Loucy (cell line): ENCODE measurements at regions not wholly inside any gene's neighbourhood (a gene's known extent, or its start where the extent isn't known, plus 50 kb on each side); places are given as distances from the start of the nearest gene placed in this dataset.

Experiments
- H2AFZ ChIP-seq: fragments of 200-600 bp; sonication (generic); 2 replicates; pipeline ENCODE4 v1.6.0; 2016; ENCODE audit warnings: antibody characterized with exemption, mild to moderate bottlenecking, low read length, moderate library complexity
- H3F3A ChIP-seq: fragments of 200-600 bp; 2 replicates; pipeline ENCODE4 v1.6.0; 2016; ENCODE audit warnings: antibody characterized with exemption, low read depth, mild to moderate bottlenecking
- H3K27me3 ChIP-seq: fragments of 200-600 bp; sonication (generic); 2 replicates; pipeline ENCODE4 v1.6.1; 2014; ENCODE audit warnings: low read length, mild to moderate bottlenecking; ENCODE audit not compliant: insufficient read depth, poor library complexity, severe bottlenecking
- H3K36me3 ChIP-seq: fragments of 200-600 bp; sonication (generic); 2 replicates; pipeline ENCODE4 v1.6.1; 2016; ENCODE audit warnings: low read length; ENCODE audit not compliant: insufficient read depth
- H3K4me1 ChIP-seq: fragments of 200-600 bp; sonication (generic); 2 replicates; pipeline ENCODE4 v1.5.1; 2014; ENCODE audit warnings: low read length, mild to moderate bottlenecking; ENCODE audit not compliant: insufficient read depth, poor library complexity, severe bottlenecking
- H3K4me2 ChIP-seq: fragments of 200-600 bp; sonication (generic); 2 replicates; pipeline ENCODE4 v1.6.0; 2014; ENCODE audit warnings: antibody characterized with exemption, low read length, low read depth, mild to moderate bottlenecking; ENCODE audit not compliant: poor library complexity, severe bottlenecking
- H3K4me3 ChIP-seq: fragments of 200-600 bp; sonication (generic); 2 replicates; pipeline ENCODE4 v1.5.1; 2014; ENCODE audit warnings: low read length, mild to moderate bottlenecking, mixed read lengths; ENCODE audit not compliant: poor library complexity, severe bottlenecking
- H3K79me2 ChIP-seq: fragments of 200-600 bp; sonication (generic); 2 replicates; pipeline ENCODE4 v1.6.1; 2014; ENCODE audit warnings: low read length; ENCODE audit not compliant: insufficient read depth
- H3K9ac ChIP-seq: fragments of 200-600 bp; sonication (generic); 2 replicates; pipeline ENCODE4 v1.6.0; 2014; ENCODE audit warnings: mild to moderate bottlenecking, low read depth, low read length, moderate library complexity; ENCODE audit not compliant: poor library complexity, severe bottlenecking
- H3K9me2 ChIP-seq: fragments of 200-600 bp; sonication (generic); replicated peaks from 2 replicates; pipeline ENCODE4 v1.6.1; 2016; ENCODE audit warnings: low read depth, low read length, mixed read lengths
- H3K9me3 ChIP-seq: fragments of 200-600 bp; sonication (generic); 2 replicates; pipeline ENCODE4 v1.6.1; 2014; ENCODE audit warnings: mild to moderate bottlenecking, antibody characterized with exemption, low read length, low read depth; ENCODE audit not compliant: insufficient read depth
- H4K20me1 ChIP-seq: fragments of 200-600 bp; sonication (generic); 2 replicates; pipeline ENCODE4 v1.6.0; 2014; ENCODE audit warnings: antibody characterized with exemption, low read length, mild to moderate bottlenecking; ENCODE audit not compliant: insufficient read depth, poor library complexity, severe bottlenecking
- EZH2phosphoT487 ChIP-seq: fragments of 200-600 bp; IDR thresholded peaks from 2 replicates; pipeline ENCODE4 v1.6.1; 2018; ENCODE audit warnings: antibody characterized with exemption, mild to moderate bottlenecking, moderate library complexity, borderline replicate concordance
- TF ChIP-seq, protein P1 (sequence below): fragments of 200-600 bp; sonication (generic); conservative IDR thresholded peaks from 2 replicates; pipeline ENCODE4 v1.5.1; 2014; ENCODE audit warnings: mild to moderate bottlenecking, antibody characterized with exemption, low read length

DNA sequence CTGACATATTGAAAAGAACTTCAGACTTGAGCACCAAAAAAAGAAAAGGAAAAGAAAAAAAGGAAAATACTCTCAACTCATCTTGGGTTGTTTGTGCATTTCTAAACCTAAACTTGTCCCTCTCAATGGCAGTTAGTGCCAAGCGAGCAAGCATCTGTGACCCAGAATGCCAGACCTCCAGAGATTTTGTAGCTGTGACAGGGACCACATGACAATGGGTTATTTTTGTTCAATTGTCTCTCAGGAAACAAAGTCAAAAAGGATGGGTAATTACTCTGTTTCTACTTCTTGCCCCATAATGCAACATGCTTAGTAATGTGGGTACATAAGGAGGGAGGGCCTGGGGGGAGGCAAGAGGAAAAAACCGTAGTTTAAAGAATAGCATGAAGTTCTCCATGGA is 285.7 kb upstream of the RTL1 start:
- Histone ChIP-seq H3K4me1 (no peaks in the 10 kb centered on the region), H3K4me3 (no peak overlapping the region), H3F3A (no peaks in the 10 kb centered on the region), H2AFZ (no peak overlapping the region), H3K9ac (no peak overlapping the region), H4K20me1 (no peaks in the 10 kb centered on the region), H3K4me2 (no peak overlapping the region), H3K9me3 (no peaks in the 10 kb centered on the region), H3K79me2 (no peaks in the 10 kb centered on the region), H3K36me3 (no peaks in the 10 kb centered on the region), H3K27me3 (no peaks in the 10 kb centered on the region), H3K9me2 (no peaks in the 10 kb centered on the region)
- TF ChIP-seq, protein P1, sequence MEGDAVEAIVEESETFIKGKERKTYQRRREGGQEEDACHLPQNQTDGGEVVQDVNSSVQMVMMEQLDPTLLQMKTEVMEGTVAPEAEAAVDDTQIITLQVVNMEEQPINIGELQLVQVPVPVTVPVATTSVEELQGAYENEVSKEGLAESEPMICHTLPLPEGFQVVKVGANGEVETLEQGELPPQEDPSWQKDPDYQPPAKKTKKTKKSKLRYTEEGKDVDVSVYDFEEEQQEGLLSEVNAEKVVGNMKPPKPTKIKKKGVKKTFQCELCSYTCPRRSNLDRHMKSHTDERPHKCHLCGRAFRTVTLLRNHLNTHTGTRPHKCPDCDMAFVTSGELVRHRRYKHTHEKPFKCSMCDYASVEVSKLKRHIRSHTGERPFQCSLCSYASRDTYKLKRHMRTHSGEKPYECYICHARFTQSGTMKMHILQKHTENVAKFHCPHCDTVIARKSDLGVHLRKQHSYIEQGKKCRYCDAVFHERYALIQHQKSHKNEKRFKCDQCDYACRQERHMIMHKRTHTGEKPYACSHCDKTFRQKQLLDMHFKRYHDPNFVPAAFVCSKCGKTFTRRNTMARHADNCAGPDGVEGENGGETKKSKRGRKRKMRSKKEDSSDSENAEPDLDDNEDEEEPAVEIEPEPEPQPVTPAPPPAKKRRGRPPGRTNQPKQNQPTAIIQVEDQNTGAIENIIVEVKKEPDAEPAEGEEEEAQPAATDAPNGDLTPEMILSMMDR, result no peak
- no peak for TF ChIP-seq EZH2phosphoT487

DNA sequence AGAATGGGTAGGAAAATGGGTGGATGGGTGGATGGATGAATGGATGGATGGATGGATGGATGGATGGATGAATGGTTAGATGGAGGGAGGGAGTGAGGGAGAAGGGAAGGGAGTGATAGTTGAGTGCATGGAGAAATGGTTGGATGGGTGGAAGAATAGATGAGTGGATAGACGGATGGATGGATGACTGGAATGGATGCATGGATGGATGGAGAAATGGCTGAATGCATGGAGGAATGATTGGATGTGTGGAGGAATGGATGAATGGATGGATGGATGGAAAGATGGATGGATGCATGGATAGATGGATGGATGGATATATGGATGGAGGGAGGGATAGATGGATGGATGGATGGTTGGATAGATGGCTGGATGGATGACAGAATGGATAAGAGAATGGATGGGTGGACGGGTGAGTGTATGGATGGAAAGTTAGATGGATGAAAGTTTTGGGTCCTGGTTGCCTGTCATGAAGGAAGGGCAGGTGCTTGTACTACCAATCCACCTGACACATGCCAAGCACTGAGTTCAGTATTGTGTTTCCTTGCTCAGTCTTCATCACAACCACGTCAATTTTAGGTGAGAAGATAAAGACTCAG is 286.5 kb upstream of the RTL1 start:
- H3K36me3 ChIP-seq, result no peaks in the 10 kb centered on the region
- no peaks in the 10 kb centered on the region for H3K4me1 ChIP-seq
- no peaks in the 10 kb centered on the region for H3K9me3 ChIP-seq
- no peak overlapping the region for H2AFZ ChIP-seq
- no peak overlapping the region for H3K4me2 ChIP-seq
- no peak for TF ChIP-seq EZH2phosphoT487
- TF ChIP-seq, protein P1, result no peak
- H3K9me2 ChIP-seq, result no peaks in the 10 kb centered on the region
- no peaks in the 10 kb centered on the region for H3K79me2 ChIP-seq
- H3K27me3 ChIP-seq, result no peaks in the 10 kb centered on the region
- no peak overlapping the region for H3K4me3 ChIP-seq
- H4K20me1 ChIP-seq, result no peaks in the 10 kb centered on the region
- no peaks in the 10 kb centered on the region for H3F3A ChIP-seq
- no peak overlapping the region for H3K9ac ChIP-seq

DNA sequence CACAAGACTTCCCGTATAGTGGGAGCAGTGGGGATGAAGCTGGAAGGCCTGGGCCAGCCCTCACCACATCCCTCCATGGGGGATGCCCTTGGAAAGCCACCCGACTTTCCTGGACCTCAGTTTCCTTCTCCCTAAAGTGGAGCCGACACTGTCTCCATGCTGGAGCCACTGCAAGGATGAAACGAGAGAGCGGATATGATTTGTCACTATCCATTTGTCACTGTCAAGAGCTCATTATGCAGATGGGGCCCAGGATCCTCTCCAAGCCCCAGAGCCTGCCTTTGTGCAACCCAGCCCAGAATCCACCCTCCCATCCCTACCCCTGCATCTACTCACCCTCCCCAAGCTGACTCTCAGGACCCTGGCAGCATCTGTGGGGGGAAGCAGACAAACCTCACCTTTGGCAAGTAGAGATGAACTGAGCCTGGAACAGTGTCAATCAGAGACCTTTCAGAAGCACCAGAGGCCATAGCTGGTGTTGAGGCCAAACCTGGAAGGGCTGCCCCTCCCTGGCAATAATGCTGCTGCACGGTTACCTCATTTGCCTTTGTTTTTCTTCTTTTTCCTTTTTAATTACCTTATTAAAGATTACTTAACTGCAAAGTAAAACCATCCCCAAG is 287.7 kb upstream of the RTL1 start:
- no peak for TF ChIP-seq EZH2phosphoT487
- TF ChIP-seq, protein P1, result no peak
- Histone ChIP-seq H3K36me3 (no peaks in the 10 kb centered on the region), H3K9ac (no peak overlapping the region), H3F3A (no peaks in the 10 kb centered on the region), H3K4me2 (no peak overlapping the region), H3K79me2 (no peaks in the 10 kb centered on the region), H3K9me2 (no peaks in the 10 kb centered on the region), H3K4me1 (no peaks in the 10 kb centered on the region), H3K9me3 (no peaks in the 10 kb centered on the region), H2AFZ (no peak overlapping the region), H4K20me1 (no peaks in the 10 kb centered on the region), H3K27me3 (no peaks in the 10 kb centered on the region), H3K4me3 (no peak overlapping the region)
